Central memory CD8-positive, alpha-beta T cell (primary cell): ENCODE measurements at regions not wholly inside any gene's neighbourhood (a gene's known extent, or its start where the extent isn't known, plus 50 kb on each side); places are given as distances from the start of the nearest gene placed in this dataset.
A peak's percentile ranks its signal among the peaks of the same experiment; 100 is the strongest.

ENCODE experiments used
- ATAC-seq: fragments of 150-1000 bp; cut with Tn5 transposase; replicated peaks from 2 replicates; pipeline ENCODE4 v1.10.0; 2022; ENCODE audit warnings: mild to moderate bottlenecking, moderate FRiP score, moderate number of reproducible peaks; ENCODE audit not compliant: poor library complexity, severe bottlenecking; ENCODE audit errors: extremely low read depth
- DNase-seq, 2 donors: peaks; one replicate each; pipeline ENCODE4 v3.0.0; 2021; ENCODE audit warnings: low spot score in 2 of 2
- H3K27ac Mint-ChIP-seq: one replicate; pipeline ENCODE4 v1.8.0; 2022; ENCODE audit warnings: low read depth, mild to moderate bottlenecking, moderate library complexity, mixed read lengths
- H3K27me3 Mint-ChIP-seq: one replicate; pipeline ENCODE4 v1.8.0; 2022; ENCODE audit warnings: mixed read lengths
- H3K36me3 Mint-ChIP-seq: one replicate; pipeline ENCODE4 v1.8.0; 2022; ENCODE audit warnings: mild to moderate bottlenecking, moderate library complexity, mixed read lengths; ENCODE audit not compliant: insufficient read depth
- H3K4me1 Mint-ChIP-seq: one replicate; pipeline ENCODE4 v1.8.0; 2022; ENCODE audit warnings: mixed read lengths
- H3K4me3 Mint-ChIP-seq: one replicate; pipeline ENCODE4 v1.8.0; 2022; ENCODE audit warnings: mild to moderate bottlenecking, moderate library complexity, mixed read lengths
- H3K9me3 Mint-ChIP-seq: one replicate; pipeline ENCODE4 v1.8.0; 2022; ENCODE audit warnings: mixed read lengths

DNA sequence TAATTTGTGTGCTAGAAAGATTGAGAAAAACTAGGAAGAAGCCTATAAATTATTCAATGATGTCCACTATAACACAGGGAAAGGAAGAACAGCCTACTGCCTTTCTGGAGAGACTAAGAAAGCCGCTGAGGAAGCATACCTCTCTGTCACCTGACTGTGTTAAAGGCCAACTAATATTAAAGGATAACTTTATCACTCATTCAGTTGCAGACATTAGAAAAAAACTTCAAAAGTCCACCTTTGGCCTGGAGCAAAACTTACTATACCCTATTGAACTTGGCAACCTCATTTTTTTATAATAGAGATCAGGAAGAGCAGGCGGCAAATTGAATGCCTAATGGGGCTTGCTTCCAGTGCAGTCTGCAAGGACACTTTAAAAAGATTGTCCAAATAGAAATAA lies 309.5 kb upstream of the HSFY2 start:
- H3K4me3 Mint-ChIP-seq, result no peak overlapping the region
- no peak for ATAC-seq
- H3K27ac Mint-ChIP-seq, result no peak overlapping the region
- no peaks in the 10 kb centered on the region for H3K27me3 Mint-ChIP-seq
- DNase-seq, result no peak
- no peaks in the 10 kb centered on the region for H3K4me1 Mint-ChIP-seq
- H3K36me3 Mint-ChIP-seq, result peaks cover 2% of the 10 kb centered on the region
- no peaks in the 10 kb centered on the region for H3K9me3 Mint-ChIP-seq

DNA sequence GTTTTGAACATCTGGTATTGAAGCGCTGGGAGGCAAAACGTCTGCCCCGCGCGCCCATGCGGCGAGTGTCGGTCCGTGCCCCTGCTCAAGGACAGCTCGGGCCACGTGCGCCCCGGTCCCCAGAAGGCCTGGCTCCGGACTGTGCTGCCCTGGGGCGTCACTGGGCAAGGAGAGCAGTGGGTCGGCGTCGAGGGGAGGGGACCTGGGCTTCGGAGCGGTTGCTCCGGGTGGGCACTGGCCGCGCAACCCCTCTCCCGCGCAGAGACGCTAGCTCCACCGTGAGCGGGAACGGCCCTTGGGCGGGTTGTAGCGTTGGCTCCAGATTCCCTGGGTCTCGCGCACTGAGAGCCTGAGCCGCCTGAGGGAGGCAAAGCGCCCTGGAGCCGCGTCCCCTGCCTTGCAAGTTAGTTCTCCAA lies 304.2 kb upstream of the HSFY2 start:
- ATAC-seq (peak; percentile 6), DNase-seq (no peak)
- Mint-ChIP-seq H3K27ac (peak overlapping the region; percentile 78), H3K27me3 (peaks cover 22% of the 10 kb centered on the region), H3K9me3 (no peaks in the 10 kb centered on the region), H3K4me3 (peak overlapping the region; percentile 87), H3K36me3 (peaks cover 4% of the 10 kb centered on the region), H3K4me1 (peaks cover 18% of the 10 kb centered on the region)

DNA sequence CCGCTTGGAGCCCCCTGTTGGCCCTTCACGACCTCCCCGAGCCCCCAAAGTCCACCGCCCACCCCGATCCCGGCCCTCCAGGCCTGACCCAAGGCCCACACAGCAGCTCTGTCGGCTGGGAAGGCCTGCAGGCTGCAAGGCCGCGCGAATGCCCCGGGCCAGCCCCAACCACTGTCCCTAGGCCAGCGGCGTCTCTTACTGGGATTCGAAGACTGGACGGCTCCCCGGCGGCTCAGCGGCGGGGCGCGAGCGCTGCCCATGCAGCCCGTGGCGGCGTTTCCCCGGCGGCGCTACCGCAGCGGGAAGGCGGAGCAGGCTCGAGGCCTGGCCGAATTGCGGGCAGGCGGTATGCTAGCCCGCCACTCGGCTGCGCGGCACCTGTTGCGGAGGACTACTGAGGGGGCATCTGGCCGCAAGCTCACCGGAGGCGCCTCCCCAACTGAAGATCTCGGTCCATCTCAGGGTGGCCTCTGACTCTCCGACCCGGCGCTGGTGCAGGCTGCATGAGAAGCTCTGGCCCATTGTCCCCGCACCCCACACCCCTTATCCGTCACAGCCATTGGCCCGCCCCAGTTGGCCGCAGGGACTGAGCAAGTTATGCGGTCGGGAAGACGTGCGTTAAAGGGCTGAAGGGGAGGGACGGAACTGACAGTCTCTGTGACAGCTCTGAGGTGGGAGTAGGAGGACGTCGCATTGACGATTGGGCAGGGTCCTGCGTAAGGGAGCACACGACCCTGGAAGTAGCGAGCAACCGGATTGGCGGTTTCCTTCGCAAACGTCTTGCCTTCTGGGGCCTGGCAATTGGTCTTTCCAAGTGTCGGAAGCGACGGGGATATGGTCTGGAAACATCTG lies 303.5 kb upstream of the HSFY2 start:
- peaks cover 18% of the 10 kb centered on the region for H3K4me1 Mint-ChIP-seq
- peak overlapping the region; percentile 87 for H3K4me3 Mint-ChIP-seq
- peak in 1 of 2 donors; percentile 15 for DNase-seq
- H3K36me3 Mint-ChIP-seq, result peaks cover 4% of the 10 kb centered on the region
- peak; percentile 75 for ATAC-seq
- no peaks in the 10 kb centered on the region for H3K9me3 Mint-ChIP-seq
- H3K27me3 Mint-ChIP-seq, result peaks cover 22% of the 10 kb centered on the region
- peak overlapping the region; percentile 78 for H3K27ac Mint-ChIP-seq

DNA sequence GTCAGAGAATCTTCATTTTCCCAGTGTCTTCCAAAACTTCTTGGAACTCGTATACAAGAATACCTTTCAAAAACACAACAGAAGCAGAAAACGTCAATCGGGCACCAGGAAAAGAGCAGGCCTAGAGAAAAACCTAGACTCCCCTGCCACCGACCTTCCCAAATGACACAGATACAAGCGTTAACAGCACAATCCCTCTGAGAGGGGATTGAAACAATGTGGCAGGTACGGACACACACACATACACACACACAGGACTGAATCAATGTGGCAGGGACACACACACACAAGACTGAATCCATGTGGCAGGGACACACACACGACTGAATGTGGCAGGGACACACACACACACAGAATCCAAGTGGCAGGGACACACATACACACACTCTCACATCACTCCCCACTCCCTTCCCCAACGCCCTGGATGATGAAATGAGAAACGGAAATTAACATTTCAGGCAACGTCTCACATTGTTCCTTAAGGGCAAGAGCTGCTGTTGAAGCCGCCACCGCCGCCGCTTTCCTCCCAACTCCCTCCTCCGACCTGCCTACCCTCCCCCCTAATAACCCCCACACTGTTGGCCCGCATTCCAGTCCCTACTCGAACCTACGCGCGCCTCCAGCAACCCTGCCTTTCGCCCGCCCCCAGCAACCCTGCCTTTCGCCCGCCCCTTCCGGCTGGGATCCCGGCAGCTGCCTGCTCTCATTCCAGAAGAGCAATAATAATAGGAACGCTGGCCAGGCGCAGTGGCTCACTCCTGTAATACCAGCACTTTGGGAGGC lies 302.1 kb upstream of the HSFY2 start:
- H3K36me3 Mint-ChIP-seq, result peaks cover 4% of the 10 kb centered on the region
- peaks cover 22% of the 10 kb centered on the region for H3K27me3 Mint-ChIP-seq
- DNase-seq, result no peak
- peak overlapping the region; percentile 13 for H3K27ac Mint-ChIP-seq
- H3K4me3 Mint-ChIP-seq, result peak overlapping the region; percentile 87
- peaks cover 18% of the 10 kb centered on the region for H3K4me1 Mint-ChIP-seq
- H3K9me3 Mint-ChIP-seq, result no peaks in the 10 kb centered on the region
- no peak for ATAC-seq

DNA sequence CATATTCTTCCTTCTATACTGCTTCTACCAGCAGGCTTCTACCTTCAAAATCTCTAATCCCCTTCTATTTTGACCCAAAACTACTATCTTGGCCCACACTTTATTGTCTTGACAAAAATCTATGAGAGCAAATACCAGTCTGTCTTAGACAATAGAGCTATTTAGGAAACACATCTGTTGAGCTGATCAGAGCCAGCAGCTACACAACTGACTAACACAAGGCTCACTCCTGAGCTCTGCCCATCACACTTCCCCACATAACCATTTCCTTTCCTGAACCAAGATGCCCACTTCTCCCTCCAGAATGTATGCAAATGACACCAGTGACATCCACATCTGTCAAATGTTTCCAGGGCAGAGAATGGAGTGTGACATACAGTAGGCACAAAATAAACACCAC lies 293.9 kb upstream of the HSFY2 start:
- no peak overlapping the region for H3K27ac Mint-ChIP-seq
- ATAC-seq, result no peak

DNA sequence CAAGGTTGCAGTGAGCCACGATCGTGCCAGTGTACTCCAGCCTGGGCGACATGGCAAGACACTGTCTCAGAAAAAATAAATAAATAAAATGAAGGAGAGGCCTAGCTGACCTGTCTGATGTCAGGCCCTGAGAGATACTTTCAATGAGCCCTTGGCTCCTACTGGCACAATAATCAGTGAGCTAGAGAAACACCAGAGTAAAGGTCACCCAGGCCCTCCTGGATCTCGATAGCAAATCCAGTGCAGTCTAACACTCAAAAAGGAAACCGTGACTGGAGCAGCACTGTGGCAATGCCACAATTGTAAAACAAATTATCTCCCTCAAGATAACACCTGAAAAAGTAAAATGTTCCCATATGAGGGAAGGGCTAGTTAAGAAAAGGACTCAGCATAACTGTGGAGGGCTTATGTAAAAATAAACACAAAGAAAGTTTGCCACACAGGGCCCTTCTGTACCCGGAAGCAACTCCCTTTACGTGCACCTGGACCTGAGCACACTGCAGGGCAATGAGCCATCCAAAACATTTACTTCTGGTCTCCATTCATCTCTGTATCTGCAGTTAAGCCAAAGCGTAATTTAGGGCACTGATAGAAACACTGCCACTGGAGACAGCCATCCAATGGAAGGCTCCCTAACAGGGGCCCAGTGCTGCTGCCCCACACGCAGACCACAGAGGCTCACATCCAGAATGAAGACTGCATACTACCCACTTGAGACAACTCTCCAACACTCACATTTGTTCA lies 293.1 kb upstream of the HSFY2 start:
- ATAC-seq (no peak), DNase-seq (no peak)
- H3K4me3 Mint-ChIP-seq, result no peak overlapping the region
- H3K27me3 Mint-ChIP-seq, result no peaks in the 10 kb centered on the region
- no peak overlapping the region for H3K27ac Mint-ChIP-seq
- peaks cover 5% of the 10 kb centered on the region for H3K36me3 Mint-ChIP-seq
- H3K9me3 Mint-ChIP-seq, result no peaks in the 10 kb centered on the region
- H3K4me1 Mint-ChIP-seq, result no peaks in the 10 kb centered on the region

More for the DNA sequence above, 293.9 kb upstream of the HSFY2 start:
- Mint-ChIP-seq H3K9me3 (no peaks in the 10 kb centered on the region), H3K27me3 (no peaks in the 10 kb centered on the region), H3K36me3 (peaks cover 5% of the 10 kb centered on the region), H3K4me1 (no peaks in the 10 kb centered on the region), H3K4me3 (no peak overlapping the region)
- no peak for DNase-seq

DNA sequence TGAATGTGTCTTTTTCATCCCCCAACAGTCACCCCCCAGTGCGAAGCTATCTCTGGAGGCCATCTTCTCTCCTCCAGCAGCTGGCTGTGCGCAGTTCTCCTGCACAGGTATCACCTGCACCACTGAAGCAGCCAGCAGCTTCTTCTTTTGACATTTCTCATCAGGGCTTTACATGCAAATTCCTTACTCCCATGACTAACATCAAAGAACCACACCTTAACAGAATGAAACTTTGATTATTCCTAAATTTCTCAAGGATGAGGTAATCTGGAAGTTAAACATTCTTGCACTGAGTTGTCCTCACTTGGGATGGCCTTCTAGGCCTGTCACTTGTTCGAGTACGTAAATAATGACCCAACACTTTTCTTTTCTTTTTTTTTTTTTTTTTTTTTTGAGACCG lies 291.6 kb upstream of the HSFY2 start:
- H3K4me3 Mint-ChIP-seq, result no peak overlapping the region

DNA sequence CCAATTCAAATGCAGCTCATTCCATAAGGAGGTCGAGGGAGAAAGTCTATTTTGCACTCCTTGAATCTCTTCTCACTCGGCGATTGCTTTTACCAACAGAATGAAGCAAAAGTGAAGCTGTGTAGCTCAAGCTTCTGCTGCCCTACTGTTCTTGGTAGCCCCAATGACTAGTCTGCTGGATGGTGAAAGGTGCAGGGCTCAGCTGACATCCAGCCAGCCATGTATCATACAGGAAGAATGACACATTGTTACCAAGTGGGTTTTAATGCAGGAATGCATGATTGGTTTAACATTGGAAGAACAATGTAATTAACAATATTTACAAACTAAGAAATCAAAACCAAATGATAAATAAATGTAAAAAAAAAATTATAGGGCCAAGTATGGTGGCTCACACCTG lies 286.2 kb upstream of the HSFY2 start:
- Mint-ChIP-seq H3K27ac (no peak overlapping the region), H3K4me3 (no peak overlapping the region), H3K36me3 (peaks cover 5% of the 10 kb centered on the region), H3K4me1 (no peaks in the 10 kb centered on the region), H3K27me3 (no peaks in the 10 kb centered on the region), H3K9me3 (no peaks in the 10 kb centered on the region)
- DNase-seq (no peak), ATAC-seq (no peak)

More for the DNA sequence above, 291.6 kb upstream of the HSFY2 start:
- Mint-ChIP-seq H3K4me1 (no peaks in the 10 kb centered on the region), H3K9me3 (no peaks in the 10 kb centered on the region), H3K27ac (no peak overlapping the region), H3K36me3 (peaks cover 5% of the 10 kb centered on the region), H3K27me3 (no peaks in the 10 kb centered on the region)
- ATAC-seq (no peak), DNase-seq (no peak)

DNA sequence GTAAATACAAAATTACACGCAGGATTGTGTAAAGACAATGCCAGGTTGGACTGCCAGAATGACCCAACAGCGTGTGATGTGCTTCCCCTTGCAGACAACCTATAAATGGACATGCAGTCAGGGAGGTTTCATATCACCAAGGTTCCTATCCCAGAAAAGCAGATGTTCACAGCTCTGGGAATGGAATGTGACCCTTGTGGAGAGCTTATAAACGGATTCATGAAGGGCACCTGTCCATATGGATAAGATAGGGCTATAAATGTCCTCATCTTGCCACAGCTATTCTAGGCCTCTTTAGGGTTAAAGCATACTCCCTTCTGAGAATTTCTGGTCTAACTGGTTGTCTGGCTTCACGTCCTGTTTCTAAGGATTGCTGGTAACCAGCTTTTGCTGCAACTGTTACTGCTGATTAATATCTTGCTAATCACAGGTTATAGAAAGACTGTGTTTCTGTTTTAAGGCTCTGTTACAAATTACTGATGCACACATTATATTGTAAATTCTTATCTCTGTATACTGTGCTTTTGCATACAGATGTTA lies 285.4 kb upstream of the HSFY2 start:
- DNase-seq, result no peak
- Mint-ChIP-seq H3K9me3 (no peaks in the 10 kb centered on the region), H3K36me3 (peaks cover 4% of the 10 kb centered on the region), H3K27ac (no peak overlapping the region), H3K4me1 (no peaks in the 10 kb centered on the region), H3K27me3 (no peaks in the 10 kb centered on the region), H3K4me3 (no peak overlapping the region)
- ATAC-seq, result no peak

DNA sequence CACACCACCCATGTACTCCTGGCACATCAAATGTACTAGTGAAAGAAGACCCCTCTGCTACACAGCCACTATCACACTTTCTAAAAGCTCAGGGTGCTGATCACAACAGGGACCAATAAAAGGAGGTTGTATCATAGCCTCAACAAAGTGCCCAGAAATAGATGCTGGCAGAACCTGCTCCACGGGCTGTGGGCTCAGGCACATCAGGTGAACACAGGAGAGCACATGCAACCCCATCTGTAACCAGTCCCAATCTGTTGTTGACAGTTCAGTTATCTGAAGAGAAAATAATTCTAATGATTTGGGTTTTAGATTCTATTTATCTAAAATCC lies 282.6 kb upstream of the HSFY2 start:
- H3K9me3 Mint-ChIP-seq, result no peaks in the 10 kb centered on the region
- DNase-seq (no peak), ATAC-seq (no peak)
- no peak overlapping the region for H3K4me3 Mint-ChIP-seq
- H3K36me3 Mint-ChIP-seq, result no peaks in the 10 kb centered on the region
- no peaks in the 10 kb centered on the region for H3K27me3 Mint-ChIP-seq
- no peaks in the 10 kb centered on the region for H3K4me1 Mint-ChIP-seq
- H3K27ac Mint-ChIP-seq, result no peak overlapping the region

DNA sequence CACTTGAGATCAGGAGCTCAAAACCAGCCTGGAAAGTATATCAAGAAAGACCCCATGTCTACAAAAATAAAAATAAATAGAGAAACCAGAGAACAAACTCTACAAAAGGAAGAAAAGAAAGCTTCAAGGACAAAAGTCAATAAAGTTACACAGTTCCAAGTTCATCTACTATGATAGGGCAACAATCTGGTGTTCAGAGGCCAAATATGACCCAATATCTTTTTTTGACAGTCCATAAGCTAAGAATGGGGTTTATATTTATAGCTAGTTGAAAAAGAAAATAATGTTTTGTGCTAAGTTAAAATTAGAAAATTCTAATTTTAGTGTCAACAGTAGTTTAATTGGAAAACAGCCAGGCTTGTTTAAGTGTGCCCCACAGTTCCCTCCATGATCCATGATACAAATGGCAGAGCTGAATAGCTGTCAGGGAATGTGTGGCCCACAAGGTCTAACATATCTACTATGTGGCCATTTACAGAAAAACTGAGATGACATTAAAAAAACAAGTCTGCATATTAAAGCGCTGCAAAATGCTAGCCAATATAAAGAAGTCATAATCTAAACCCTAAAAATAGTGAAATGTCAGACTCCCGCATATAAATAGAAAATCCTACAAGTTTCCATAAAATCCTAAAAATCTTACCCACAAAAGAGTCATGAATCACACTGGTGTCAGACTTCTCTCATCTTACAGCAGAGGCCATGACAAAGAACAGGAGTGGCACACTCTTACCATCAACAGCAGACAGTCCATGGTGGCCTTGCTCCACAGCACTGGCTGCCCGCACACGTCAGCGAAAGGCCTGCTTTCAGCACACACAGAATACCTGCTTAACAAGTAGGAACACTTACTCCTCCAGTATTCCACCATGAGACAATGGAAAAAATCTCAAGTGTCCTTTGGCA lies 281.9 kb upstream of the HSFY2 start:
- no peak overlapping the region for H3K4me3 Mint-ChIP-seq
- DNase-seq, result no peak
- no peak overlapping the region for H3K27ac Mint-ChIP-seq
- no peaks in the 10 kb centered on the region for H3K36me3 Mint-ChIP-seq
- H3K4me1 Mint-ChIP-seq, result no peaks in the 10 kb centered on the region
- no peak for ATAC-seq
- no peaks in the 10 kb centered on the region for H3K9me3 Mint-ChIP-seq
- no peaks in the 10 kb centered on the region for H3K27me3 Mint-ChIP-seq

DNA sequence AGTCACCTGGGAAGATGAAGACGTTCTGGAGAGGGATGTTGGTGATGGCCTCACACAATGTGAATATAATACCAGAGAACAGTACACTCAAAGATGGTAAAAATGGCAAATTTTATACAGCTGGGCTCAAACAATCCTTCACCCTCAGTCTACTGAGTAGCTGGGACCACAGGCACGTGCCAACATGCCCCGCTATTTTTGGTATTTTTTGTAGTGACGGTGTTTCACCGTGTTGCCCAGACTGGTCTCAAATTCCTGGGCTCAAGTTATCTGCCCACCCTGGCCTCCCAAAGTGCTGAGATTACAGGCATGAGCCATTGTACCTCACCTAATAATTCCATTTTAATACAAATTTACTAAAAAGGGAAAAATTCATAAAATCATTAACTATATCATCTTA lies 280.3 kb upstream of the HSFY2 start:
- H3K4me1 Mint-ChIP-seq, result no peaks in the 10 kb centered on the region
- H3K27me3 Mint-ChIP-seq, result no peaks in the 10 kb centered on the region
- H3K27ac Mint-ChIP-seq, result no peak overlapping the region
- DNase-seq (no peak), ATAC-seq (no peak)
- H3K4me3 Mint-ChIP-seq, result no peak overlapping the region
- no peaks in the 10 kb centered on the region for H3K36me3 Mint-ChIP-seq
- no peaks in the 10 kb centered on the region for H3K9me3 Mint-ChIP-seq
